AG04450 (cell line): ENCODE measurements at regions not wholly inside any gene's neighbourhood (a gene's known extent, or its start where the extent isn't known, plus 50 kb on each side); places are given as distances from the start of the nearest gene placed in this dataset.

ENCODE experiments used
- CTCF ChIA-PET: fragments of 300-600, 350-600 bp; formaldehyde crosslinking; extraction: SDS; loops from one replicate; lab custom pipeline; 2022; ENCODE audit warnings: antibody characterized with exemption, inconsistent platforms; lab: Charles Lee
- POLR2A ChIA-PET: fragments of 350-600 bp; formaldehyde crosslinking; extraction: SDS; loops from one replicate; lab custom pipeline; 2021; ENCODE audit warnings: antibody characterized with exemption, inconsistent platforms; lab: Yijun Ruan, JAX
- DNase-seq: peaks from one replicate; pipeline ENCODE4 v3.0.0-alpha.2; 2011; ENCODE audit warnings: low read depth, low spot score
- H3K27ac ChIP-seq: one replicate; pipeline ENCODE4 v1.5.1; 2012; ENCODE audit warnings: low read depth, low read length, control low read depth
- H3K27me3 ChIP-seq: one replicate; pipeline ENCODE4 v1.6.0; 2012; ENCODE audit warnings: low read length; ENCODE audit not compliant: control insufficient read depth, insufficient read depth
- H3K4me3 ChIP-seq: 2 replicates; pipeline ENCODE4 v1.5.1; 2011; ENCODE audit warnings: mild to moderate bottlenecking, low read depth, low read length, control low read depth
- H3K9me3 ChIP-seq: 2 replicates; pipeline ENCODE4 v1.5.1; 2012; ENCODE audit warnings: low read length; ENCODE audit not compliant: control insufficient read depth, insufficient read depth
- TF ChIP-seq, protein P1 (sequence below): IDR thresholded peaks from 2 replicates; pipeline ENCODE4 v1.5.1; 2011; ENCODE audit warnings: low read depth, low read length, control low read depth, inconsistent platforms

DNA sequence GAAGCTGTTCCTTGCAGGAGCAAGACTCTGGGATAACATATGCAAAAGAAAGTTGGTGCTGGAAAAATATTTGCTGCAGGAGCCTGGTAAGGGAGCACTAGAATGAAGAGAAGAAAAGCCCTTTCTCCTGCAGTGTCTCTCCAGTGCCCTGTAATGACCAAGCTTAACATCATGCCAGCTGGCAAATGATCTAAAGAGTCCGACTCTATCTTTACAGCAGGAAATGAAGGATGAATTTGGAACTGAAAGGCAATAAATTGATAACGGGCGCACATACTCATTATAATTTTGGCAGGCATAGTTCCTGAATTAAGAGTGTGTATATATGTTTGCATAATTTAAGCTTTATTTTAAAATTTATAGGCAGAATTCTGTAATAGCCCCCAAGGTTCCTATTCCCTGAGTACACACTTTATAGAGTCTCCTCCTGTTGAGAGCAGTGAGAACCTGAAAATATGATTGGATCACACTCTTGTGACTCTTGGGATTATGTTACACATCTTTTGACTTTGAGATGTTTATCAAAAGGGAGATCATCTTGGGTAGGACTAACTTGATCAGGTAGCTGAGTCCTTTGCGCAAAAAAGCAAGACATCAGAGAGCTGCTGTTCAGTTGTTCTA lies 299.0 kb upstream of the MBL2 start:
- H3K4me3 ChIP-seq: no peak overlapping the region
- H3K27ac ChIP-seq: no peak overlapping the region
- DNase-seq: no peak
- no peaks in the 10 kb centered on the region for H3K27me3 ChIP-seq
- ChIA-PET CTCF (interaction anchor here (1.1 kb wide), 1 partner anchor 187 kb away, joined by 3 read pairs; no protein-coding TSS in a partner anchor), POLR2A (no interaction called here)
- TF ChIP-seq, protein P1, sequence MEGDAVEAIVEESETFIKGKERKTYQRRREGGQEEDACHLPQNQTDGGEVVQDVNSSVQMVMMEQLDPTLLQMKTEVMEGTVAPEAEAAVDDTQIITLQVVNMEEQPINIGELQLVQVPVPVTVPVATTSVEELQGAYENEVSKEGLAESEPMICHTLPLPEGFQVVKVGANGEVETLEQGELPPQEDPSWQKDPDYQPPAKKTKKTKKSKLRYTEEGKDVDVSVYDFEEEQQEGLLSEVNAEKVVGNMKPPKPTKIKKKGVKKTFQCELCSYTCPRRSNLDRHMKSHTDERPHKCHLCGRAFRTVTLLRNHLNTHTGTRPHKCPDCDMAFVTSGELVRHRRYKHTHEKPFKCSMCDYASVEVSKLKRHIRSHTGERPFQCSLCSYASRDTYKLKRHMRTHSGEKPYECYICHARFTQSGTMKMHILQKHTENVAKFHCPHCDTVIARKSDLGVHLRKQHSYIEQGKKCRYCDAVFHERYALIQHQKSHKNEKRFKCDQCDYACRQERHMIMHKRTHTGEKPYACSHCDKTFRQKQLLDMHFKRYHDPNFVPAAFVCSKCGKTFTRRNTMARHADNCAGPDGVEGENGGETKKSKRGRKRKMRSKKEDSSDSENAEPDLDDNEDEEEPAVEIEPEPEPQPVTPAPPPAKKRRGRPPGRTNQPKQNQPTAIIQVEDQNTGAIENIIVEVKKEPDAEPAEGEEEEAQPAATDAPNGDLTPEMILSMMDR: no peak
- H3K9me3 ChIP-seq: no peaks in the 10 kb centered on the region

DNA sequence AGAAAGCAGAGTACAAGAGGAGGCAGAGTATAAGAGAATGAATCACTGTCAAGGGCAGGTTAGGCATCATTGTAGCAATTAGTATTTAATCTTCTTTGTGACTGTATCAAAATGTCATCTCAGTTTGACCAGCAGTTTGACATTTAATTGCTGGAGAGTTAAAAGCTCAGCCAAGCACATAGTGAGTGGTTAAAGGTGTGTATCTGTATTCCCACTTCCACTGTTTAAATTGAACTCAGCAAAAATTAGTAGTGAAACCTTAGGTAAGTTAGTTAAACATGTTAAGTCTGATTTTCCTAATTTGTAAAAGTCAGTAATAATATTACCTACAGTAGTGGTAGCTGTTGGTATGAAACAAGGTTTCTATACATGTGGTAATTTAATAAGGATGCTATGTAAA lies 296.4 kb upstream of the MBL2 start:
- CTCF ChIA-PET: no interaction called here
- H3K4me3 ChIP-seq: no peak overlapping the region
- POLR2A ChIA-PET: no interaction called here
- no peak for DNase-seq
- TF ChIP-seq, protein P1: no peak
- no peaks in the 10 kb centered on the region for H3K9me3 ChIP-seq
- H3K27me3 ChIP-seq: no peaks in the 10 kb centered on the region
- no peak overlapping the region for H3K27ac ChIP-seq

DNA sequence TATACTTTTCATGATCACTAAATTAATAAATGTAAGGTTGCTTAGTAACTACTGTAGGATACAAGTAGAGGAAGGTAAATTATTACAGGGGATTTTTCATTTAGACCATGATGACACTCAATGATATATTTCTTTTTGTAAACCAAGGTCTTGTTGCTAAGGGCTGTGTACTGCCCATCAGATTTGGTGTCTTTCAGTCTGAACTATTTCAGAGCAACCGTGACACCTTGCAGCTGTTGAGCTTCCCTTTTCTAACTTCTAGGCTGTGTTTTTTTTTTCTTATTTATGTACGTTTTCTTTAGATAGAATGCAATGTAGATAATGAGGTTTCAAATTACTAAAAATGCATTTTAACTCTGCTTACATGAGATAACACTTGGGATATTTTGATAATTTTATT lies 292.0 kb upstream of the MBL2 start:
- H3K27me3 ChIP-seq: no peaks in the 10 kb centered on the region
- H3K27ac ChIP-seq: no peak overlapping the region
- ChIA-PET CTCF (no interaction called here), POLR2A (no interaction called here)
- no peak overlapping the region for H3K4me3 ChIP-seq
- DNase-seq: no peak
- TF ChIP-seq, protein P1: no peak
- H3K9me3 ChIP-seq: no peaks in the 10 kb centered on the region

DNA sequence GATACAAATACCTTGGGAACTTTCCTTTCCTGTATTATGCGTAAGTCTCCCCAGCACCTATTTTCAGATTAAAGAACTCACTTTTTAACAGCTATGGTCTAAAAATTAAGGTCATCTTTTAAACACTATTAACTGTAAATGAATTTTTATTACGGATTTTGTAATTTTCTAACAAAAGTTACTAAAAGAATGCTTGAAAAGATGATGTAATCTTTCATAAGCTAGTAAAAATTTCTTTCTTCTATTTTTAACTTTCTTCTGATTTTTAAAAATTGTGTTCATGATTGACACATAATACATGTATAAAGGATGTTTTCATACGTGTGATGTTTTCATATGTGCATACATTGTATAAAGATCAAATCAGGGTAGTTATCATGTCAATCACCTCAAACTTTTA lies 291.2 kb upstream of the MBL2 start:
- Histone ChIP-seq H3K27ac (no peak overlapping the region), H3K27me3 (no peaks in the 10 kb centered on the region), H3K9me3 (no peaks in the 10 kb centered on the region), H3K4me3 (no peak overlapping the region)
- DNase-seq: no peak
- TF ChIP-seq, protein P1: no peak
- CTCF ChIA-PET: no interaction called here
- POLR2A ChIA-PET: no interaction called here

DNA sequence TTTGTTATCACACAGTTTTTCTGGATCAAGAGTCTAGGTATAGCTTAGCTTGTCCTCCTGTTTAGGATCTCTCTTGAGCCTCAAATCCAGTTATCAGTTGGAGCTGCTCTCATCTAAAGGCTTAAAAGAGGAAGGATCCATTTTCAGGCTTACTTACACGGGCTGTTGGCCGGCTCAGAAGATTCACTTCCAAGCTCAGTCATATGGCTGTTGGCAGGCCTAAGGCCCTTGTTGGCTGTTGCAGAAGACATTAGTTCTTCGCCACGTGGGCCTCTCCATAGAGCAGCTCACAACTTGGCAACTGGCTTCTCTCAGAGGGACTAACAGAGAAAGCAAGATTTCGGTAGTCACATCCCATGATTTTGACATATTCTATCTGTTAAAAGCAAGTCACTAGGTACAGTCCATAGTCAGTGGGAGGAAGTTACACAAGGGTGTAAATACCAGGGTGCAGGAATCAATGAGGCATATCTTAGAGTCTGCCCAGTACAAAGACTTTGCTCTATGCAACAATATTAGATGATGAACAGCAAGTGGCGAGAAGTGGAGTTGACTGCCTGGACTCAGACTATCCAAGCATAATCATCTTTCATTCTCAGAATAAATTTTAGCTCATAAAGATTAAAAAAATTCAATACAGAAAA lies 280.1 kb upstream of the MBL2 start:
- TF ChIP-seq, protein P1: no peak
- Histone ChIP-seq H3K27ac (no peak overlapping the region), H3K27me3 (no peaks in the 10 kb centered on the region), H3K4me3 (no peak overlapping the region), H3K9me3 (no peaks in the 10 kb centered on the region)
- ChIA-PET CTCF (no interaction called here), POLR2A (no interaction called here)
- no peak for DNase-seq
